GM23248 (cell line): ENCODE measurements at regions not wholly inside any gene's neighbourhood (a gene's known extent, or its start where the extent isn't known, plus 50 kb on each side); places are given as distances from the start of the nearest gene placed in this dataset.

Source experiments
- EZH2 ChIP-seq: fragments of 200-600 bp; sonication (generic); IDR thresholded peaks from 2 replicates; pipeline ENCODE4 v1.6.1; 2018; ENCODE audit warnings: antibody characterized with exemption, mild to moderate bottlenecking; ENCODE audit not compliant: insufficient read depth, poor library complexity, severe bottlenecking
- EZH2phosphoT487 ChIP-seq: fragments of 200-600 bp; sonication (generic); IDR thresholded peaks from 2 replicates; pipeline ENCODE4 v1.6.1; 2018; ENCODE audit warnings: antibody characterized with exemption, moderate library complexity, mild to moderate bottlenecking, low read depth; ENCODE audit not compliant: insufficient read depth

DNA sequence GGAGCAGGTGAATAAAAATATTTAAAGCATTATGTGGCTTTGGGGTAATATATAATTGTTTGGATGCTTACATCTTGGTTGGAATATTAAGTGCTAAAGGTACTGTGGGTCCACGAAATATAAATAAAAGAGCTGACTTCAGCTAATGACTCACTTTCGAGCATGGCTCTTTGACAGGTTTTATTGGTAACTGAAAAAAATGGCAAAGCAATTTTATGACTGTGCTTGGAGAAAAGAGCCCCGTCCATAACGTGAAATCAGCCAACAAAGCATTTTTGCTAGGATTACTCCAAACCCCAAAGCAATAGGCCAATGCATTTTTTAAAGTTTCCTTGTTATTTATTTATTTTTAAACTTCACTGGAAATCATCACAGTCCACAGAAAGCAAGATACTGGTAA is 397.2 kb upstream of the CDH19 start:
- TF ChIP-seq EZH2 (no peak), EZH2phosphoT487 (no peak)
